GM21619 (cell line): ENCODE measurements at regions not wholly inside any gene's neighbourhood (a gene's known extent, or its start where the extent isn't known, plus 50 kb on each side); places are given as distances from the start of the nearest gene placed in this dataset.
"Not testable (repeated sequence)": the region's sequence is repeated elsewhere in the genome, so short reads cannot be mapped to it uniquely, and the experiment has no call there.

Experiments used
- ATAC-seq: cut with Tn5 transposase; IDR thresholded peaks from one replicate; pipeline ENCODE4 v1.9.1; 2021; ENCODE audit not compliant: unreplicated experiment

DNA sequence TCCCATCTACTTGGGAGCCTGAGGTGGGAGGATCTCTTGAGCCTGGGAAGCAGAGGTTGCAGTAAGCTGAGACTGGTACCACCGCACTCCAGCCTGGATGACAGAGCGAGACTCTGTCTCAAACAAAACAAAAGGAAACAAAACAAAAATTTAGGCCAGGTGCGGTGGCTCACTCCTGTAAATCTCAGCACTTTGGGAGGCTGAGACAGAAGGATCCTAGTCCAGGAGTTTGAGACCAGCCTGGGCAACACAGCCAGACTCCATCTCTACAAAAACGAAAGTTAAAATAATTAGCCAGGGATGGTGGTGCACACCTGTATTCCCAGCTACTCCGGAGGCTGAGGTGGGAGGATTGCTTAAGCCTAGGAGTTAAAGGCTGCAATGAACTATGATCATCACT lies 183.2 kb upstream of the ZNF217 start:
- ATAC-seq = no peak

DNA sequence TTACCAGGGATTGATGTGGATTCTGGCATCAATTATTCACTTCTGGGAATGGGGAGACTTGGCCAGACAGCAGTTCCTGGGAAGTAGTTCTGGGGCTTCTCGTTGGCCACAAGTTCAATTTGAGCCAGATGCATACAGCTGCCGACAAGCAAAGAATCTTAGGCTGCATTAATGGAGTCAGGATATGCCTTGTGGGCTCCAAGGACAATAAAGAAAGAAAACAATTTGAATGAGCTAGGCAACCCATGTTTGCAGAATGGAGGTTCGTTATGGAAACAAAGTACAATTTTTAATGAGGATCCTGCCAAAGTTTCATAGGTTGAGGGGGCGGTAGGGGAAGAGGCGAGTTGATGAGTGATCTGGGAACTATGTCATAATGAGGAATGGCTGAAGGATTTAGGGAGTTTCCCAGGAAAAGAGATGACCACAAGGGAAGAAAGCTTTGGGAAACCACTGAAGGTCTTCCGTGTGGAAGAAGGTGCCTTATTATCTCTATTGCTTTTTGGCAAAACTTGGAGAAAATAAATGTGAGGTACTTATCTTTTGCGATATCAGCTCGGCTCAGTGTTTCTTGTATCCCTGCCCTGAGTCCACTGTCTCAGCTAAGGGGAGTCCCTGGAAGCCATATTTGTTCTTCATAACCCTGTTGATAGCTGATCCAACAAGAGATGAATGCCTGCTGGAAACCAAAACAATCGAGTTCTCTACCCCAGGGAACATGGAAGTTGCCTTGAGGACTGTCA lies 181.0 kb upstream of the ZNF217 start:
- no peak for ATAC-seq

GRCh38 chr20:53773792-53774401 lies 180.3 kb upstream of the ZNF217 start:
- no peak for ATAC-seq

DNA sequence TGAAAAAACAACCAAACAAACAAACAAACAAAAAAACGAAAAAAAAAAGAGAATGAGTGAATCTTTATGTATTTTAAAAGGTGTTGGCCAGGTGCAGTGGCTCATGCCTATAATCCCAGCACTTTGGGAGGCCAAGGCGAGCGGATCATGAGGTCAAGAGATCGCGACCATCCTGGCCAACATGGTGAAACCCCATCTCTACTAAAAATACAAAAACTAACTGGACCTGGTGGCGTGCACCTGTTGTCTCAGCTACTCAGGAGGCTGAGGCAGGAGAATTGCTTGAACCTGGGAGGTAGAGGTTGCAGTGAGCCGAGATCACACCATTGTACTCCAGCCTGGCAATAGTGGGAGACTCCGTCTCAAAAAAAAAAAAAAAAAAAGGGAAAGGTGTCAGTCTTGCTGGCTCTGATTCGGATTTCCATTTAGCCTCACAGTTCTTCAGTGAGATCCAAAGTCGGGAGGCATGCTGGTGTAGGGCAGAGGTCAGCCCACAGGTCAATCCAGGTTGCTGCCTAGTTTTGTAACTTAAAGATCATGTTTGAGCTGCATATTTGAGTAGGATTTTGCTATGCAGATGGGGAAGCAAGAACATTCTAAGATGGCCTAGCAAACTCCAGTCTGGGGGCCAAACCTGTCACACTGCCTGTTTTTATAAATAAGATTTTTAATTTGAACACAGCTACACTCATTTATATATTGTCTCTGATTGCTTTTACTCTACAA lies 179.6 kb upstream of the ZNF217 start:
- not testable (repeated sequence) for ATAC-seq

GRCh38 chr20:53769041-53769440 lies 175.4 kb upstream of the ZNF217 start:
- ATAC-seq = no peak

GRCh38 chr20:53768329-53768728 lies 174.7 kb upstream of the ZNF217 start:
- ATAC-seq = no peak

DNA sequence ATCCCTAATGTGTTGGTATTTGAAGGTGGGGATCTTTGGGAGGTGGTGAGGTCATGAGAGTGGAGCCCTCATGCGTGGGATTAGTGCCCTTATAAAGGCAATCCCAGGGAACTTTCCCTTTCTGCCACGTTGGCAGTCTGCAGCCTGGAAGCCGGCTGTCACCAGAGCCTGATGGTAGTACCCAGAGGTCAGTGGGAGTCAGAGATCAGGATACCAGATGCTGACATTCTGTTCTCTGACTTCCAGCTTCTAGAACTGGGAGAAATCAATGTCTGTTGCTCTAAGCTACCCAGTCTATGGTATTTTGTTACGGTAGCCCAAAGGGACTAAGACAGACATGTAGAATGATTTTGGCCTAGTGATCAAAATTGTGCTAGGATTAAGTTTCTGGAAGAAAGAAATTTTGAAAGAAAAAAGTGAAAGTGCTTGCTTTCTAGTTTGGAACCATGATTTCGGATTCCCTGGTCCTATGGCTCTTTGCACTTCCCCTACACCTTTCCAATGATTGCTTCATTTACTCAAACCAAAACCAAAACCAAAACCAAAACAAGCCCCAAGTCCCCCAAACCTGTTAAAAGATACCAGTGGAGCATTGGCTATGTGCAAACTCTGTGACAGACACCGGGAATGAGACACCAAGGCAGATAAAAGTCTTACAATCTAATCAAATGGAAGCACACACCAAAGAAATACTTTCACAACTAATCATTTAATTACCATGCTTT lies 173.7 kb upstream of the ZNF217 start:
- ATAC-seq = no peak

DNA sequence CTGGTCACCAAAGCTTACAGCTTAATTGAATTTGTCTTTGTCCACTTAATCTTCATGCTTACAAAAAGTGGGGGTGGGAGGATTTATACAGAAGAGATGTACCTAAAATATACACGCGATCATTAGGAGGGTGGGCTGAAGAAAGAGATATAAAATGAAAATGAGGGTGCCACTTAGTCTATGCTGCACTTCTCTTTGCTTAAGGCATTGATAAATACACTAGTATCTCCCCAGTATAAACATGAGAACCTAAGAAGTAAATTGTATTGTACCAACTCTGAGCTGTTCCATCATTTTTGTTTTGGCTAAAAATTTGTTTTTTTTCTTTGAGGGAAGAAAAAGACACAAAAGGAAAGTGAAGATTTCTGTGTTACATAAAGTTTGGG lies 170.8 kb upstream of the ZNF217 start:
- no peak for ATAC-seq

DNA sequence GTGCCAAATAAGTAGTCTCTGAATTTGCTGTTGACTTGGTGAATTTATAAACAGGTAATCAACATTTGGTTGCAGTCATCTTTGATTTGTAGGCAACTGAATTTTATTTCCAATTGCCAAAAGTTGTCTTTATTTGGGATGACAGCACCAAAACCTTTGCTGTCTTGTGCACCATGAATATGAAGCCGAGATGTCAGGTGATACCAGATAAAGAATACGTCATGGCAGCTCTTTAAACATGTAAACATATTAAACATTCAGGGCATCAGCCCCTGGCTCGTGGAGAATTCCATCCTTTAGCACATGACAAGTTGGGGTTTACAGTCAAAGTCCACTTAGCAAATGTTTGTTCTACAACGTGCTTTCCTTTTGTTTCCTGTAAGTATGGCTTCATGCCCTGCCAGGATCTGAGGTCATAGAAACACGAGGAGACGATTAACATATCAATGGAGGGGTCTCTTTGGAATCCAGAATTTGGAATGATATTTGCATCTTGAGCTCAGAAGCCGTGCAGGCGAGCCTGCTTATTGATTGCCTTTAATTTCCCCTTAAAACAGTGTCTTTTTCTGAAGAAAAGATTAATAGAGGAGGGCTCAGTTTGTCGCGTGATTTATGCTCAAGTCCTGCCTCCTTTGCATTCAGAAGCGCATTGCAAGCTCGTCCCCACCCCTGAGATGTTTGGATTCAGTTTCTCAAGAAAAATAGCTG lies 170.2 kb upstream of the ZNF217 start:
- no peak for ATAC-seq

- not testable (repeated sequence) for ATAC-seq
These were observed 168.8 kb upstream of the ZNF217 start for GRCh38 chr20:53762423-53762798.

- ATAC-seq = no peak
These were observed 166.4 kb upstream of the ZNF217 start for GRCh38 chr20:53760025-53760441.

- no peak for ATAC-seq
These were observed 163.9 kb upstream of the ZNF217 start for GRCh38 chr20:53757472-53757913.

DNA sequence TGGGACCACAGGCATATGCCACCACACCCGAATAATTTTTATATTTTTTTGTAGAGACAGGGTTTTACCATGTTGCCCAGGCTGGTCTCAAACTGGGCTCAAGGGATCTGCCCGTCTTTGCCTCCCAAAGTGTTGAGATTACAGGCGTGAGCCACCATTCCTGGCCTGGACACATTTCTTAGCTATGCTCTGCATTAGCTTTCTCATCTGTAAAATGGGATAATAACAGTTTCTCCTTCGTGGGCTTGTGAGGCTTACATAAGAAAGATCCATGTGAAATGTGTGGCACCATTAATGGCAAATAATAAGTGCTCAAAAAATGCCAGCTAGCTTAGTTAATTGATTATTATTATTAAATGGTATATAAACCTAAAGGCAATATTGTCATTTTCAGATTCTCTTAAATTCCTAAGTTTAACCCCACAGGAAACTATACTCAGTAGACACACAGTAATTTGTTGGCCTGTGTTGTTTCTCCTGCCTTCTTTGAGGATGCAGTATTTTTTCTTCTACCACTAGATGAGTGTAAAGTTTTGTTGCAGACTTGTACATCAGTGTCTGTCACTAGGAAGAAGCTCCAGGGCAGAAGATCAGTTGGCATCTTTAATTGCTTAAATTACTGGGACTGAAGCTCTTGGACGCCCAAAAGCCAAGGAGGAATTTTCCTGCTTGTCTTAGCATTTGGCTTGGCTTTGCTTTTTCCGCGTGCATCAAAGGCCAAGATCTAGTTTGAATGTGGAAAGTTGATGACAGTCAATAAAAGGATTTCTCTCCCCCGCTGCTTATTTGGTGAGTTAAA lies 162.3 kb upstream of the ZNF217 start:
- no peak for ATAC-seq

GRCh38 chr20:53753880-53754459 lies 160.3 kb upstream of the ZNF217 start:
- ATAC-seq = no peak

GRCh38 chr20:53752971-53753879 lies 159.6 kb upstream of the ZNF217 start:
- no peak for ATAC-seq

DNA sequence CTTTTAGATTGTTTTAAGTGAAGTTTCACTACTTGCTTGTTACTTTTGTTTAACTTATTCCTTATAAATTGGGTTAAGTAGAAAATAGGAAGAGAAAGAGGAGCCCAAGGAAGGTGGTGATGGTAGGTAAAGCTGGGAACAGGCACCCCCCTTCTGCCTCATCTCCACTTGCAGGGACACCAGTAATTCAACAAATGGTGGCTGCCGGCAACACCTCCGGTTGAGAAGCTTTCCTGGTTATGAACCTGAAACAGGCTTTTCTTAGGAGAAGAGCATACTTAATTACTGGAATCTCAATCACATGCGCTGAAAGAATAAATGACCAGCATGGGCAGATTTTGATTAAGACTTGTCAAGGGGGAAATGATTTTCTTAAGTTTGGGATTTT lies 158.9 kb upstream of the ZNF217 start:
- no peak for ATAC-seq

- no peak for ATAC-seq
These were observed 158.1 kb upstream of the ZNF217 start for GRCh38 chr20:53751620-53752318.
